ENCODE measurements at regions not wholly inside any gene's neighbourhood (a gene's known extent, or its start where the extent isn't known, plus 50 kb on each side); places are given as distances from the start of the nearest gene placed in this dataset.

GRCh38 chr2:104547221-104547620, 306.7 kb upstream of the POU3F3 start:
- TF ChIP-seq, protein P1, sequence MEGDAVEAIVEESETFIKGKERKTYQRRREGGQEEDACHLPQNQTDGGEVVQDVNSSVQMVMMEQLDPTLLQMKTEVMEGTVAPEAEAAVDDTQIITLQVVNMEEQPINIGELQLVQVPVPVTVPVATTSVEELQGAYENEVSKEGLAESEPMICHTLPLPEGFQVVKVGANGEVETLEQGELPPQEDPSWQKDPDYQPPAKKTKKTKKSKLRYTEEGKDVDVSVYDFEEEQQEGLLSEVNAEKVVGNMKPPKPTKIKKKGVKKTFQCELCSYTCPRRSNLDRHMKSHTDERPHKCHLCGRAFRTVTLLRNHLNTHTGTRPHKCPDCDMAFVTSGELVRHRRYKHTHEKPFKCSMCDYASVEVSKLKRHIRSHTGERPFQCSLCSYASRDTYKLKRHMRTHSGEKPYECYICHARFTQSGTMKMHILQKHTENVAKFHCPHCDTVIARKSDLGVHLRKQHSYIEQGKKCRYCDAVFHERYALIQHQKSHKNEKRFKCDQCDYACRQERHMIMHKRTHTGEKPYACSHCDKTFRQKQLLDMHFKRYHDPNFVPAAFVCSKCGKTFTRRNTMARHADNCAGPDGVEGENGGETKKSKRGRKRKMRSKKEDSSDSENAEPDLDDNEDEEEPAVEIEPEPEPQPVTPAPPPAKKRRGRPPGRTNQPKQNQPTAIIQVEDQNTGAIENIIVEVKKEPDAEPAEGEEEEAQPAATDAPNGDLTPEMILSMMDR (IDR thresholded peaks at IDR 0.05) = no peak
- Histone ChIP-seq H3K4me3 (no peak overlapping the region), H3K36me3 (no peaks in the 10 kb centered on the region), H3K27ac (no peak overlapping the region), H3K4me1 (no peaks in the 10 kb centered on the region), H3K27me3 (no peaks in the 10 kb centered on the region), H3K9me3 (peaks cover 0 to 7% of the 10 kb centered on the region in 2 donors)
- DNase-seq (ENCODE audit: low spot score) = no peak

- no peak for DNase-seq (ENCODE audit: low spot score)
- Histone ChIP-seq H3K4me3 (no peak overlapping the region), H3K9me3 (no peaks in the 10 kb centered on the region), H3K27me3 (no peaks in the 10 kb centered on the region), H3K36me3 (no peaks in the 10 kb centered on the region), H3K4me1 (no peaks in the 10 kb centered on the region), H3K27ac (no peak overlapping the region)
- TF ChIP-seq, protein P1 (IDR thresholded peaks at IDR 0.05) = no peak
Measured at GRCh38 chr2:104561251-104561650, 292.7 kb upstream of the POU3F3 start.

- Histone ChIP-seq H3K4me1 (no peaks in the 10 kb centered on the region), H3K9me3 (no peaks in the 10 kb centered on the region), H3K27ac (no peak overlapping the region), H3K27me3 (no peaks in the 10 kb centered on the region), H3K4me3 (no peak overlapping the region), H3K36me3 (no peaks in the 10 kb centered on the region)
- no peak for DNase-seq (ENCODE audit: low spot score)
- TF ChIP-seq, protein P1 (IDR thresholded peaks at IDR 0.05) = no peak
Measured at GRCh38 chr2:104562537-104562936, 291.4 kb upstream of the POU3F3 start.

GRCh38 chr2:104563398-104563996, 290.4 kb upstream of the POU3F3 start:
- no peak overlapping the region for H3K4me3 ChIP-seq
- no peaks in the 10 kb centered on the region for H3K9me3 ChIP-seq
- DNase-seq (ENCODE audit: low spot score) = no peak
- no peaks in the 10 kb centered on the region for H3K36me3 ChIP-seq
- no peak overlapping the region for H3K27ac ChIP-seq
- TF ChIP-seq, protein P1 (IDR thresholded peaks at IDR 0.05) = no peak
- H3K27me3 ChIP-seq = no peaks in the 10 kb centered on the region
- H3K4me1 ChIP-seq = no peaks in the 10 kb centered on the region

GRCh38 chr2:104568247-104568646, 285.7 kb upstream of the POU3F3 start:
- Histone ChIP-seq H3K9me3 (no peaks in the 10 kb centered on the region), H3K36me3 (no peaks in the 10 kb centered on the region), H3K4me3 (no peak overlapping the region), H3K4me1 (no peaks in the 10 kb centered on the region), H3K27ac (no peak overlapping the region), H3K27me3 (no peaks in the 10 kb centered on the region)
- no peak for DNase-seq (ENCODE audit: low spot score)
- TF ChIP-seq, protein P1 (IDR thresholded peaks at IDR 0.05) = no peak

DNA sequence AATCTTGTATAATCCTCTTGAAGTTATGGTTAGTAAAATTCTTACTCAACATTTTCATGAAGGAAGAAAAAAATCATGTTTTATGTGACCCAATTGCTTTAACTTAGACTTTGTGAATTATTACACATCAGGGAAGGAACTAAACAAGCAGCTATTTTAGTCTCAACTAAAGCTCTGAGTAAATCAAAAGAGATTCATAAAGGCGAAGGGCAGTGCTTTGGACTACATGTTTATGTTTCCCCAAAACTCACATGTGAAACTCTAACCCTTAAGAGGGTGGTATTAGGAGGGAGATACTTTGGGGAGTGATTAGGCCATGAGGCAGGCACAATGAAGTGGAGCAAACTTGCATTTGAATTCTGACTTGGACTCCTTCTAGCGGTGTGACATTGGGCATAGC, 283.7 kb upstream of the POU3F3 start:
- H3K36me3 ChIP-seq = no peaks in the 10 kb centered on the region
- H3K27me3 ChIP-seq = no peaks in the 10 kb centered on the region
- H3K4me1 ChIP-seq = no peaks in the 10 kb centered on the region
- TF ChIP-seq, protein P1 (IDR thresholded peaks at IDR 0.05) = no peak
- no peak overlapping the region for H3K27ac ChIP-seq
- DNase-seq (ENCODE audit: low spot score) = no peak
- H3K9me3 ChIP-seq = no peaks in the 10 kb centered on the region
- H3K4me3 ChIP-seq = no peak overlapping the region
